ENCODE measurements at regions not wholly inside any gene's neighbourhood (a gene's known extent, or its start where the extent isn't known, plus 50 kb on each side); places are given as distances from the start of the nearest gene placed in this dataset.
A peak's percentile ranks its signal among the peaks of the same experiment; 100 is the strongest.
"Not testable (repeated sequence)": the region's sequence is repeated elsewhere in the genome, so short reads cannot be mapped to it uniquely, and the experiment has no call there.

- Mint-ChIP-seq H3K4me3 (no peak overlapping the region), H3K27me3 (ENCODE audit: low read depth) (peaks cover 5% of the 10 kb centered on the region), H3K9me3 (no peaks in the 10 kb centered on the region), H3K4me1 (ENCODE audit: low read depth) (no peaks in the 10 kb centered on the region), H3K36me3 (ENCODE audit: insufficient read depth) (no peaks in the 10 kb centered on the region)
- no peak for DNase-seq
- no peak for ATAC-seq
These were observed 94.9 kb upstream of the NREP start for GRCh38 chr5:111851631-111852548.

GRCh38 chr5:111848476-111848875, 91.5 kb upstream of the NREP start:
- no peaks in the 10 kb centered on the region for H3K9me3 Mint-ChIP-seq
- H3K4me3 Mint-ChIP-seq: no peak overlapping the region
- DNase-seq (no peak), ATAC-seq (no peak)
- peaks cover 5% of the 10 kb centered on the region for H3K27me3 Mint-ChIP-seq (ENCODE audit: low read depth)
- no peaks in the 10 kb centered on the region for H3K36me3 Mint-ChIP-seq (ENCODE audit: insufficient read depth)
- no peaks in the 10 kb centered on the region for H3K4me1 Mint-ChIP-seq (ENCODE audit: low read depth)

GRCh38 chr5:111847052-111847925, 90.3 kb upstream of the NREP start:
- no peaks in the 10 kb centered on the region for H3K9me3 Mint-ChIP-seq
- H3K4me3 Mint-ChIP-seq: no peak overlapping the region
- no peaks in the 10 kb centered on the region for H3K4me1 Mint-ChIP-seq (ENCODE audit: low read depth)
- H3K27me3 Mint-ChIP-seq (ENCODE audit: low read depth): peaks cover 5% of the 10 kb centered on the region
- no peak for ATAC-seq
- DNase-seq: no peak
- H3K36me3 Mint-ChIP-seq (ENCODE audit: insufficient read depth): no peaks in the 10 kb centered on the region

DNA sequence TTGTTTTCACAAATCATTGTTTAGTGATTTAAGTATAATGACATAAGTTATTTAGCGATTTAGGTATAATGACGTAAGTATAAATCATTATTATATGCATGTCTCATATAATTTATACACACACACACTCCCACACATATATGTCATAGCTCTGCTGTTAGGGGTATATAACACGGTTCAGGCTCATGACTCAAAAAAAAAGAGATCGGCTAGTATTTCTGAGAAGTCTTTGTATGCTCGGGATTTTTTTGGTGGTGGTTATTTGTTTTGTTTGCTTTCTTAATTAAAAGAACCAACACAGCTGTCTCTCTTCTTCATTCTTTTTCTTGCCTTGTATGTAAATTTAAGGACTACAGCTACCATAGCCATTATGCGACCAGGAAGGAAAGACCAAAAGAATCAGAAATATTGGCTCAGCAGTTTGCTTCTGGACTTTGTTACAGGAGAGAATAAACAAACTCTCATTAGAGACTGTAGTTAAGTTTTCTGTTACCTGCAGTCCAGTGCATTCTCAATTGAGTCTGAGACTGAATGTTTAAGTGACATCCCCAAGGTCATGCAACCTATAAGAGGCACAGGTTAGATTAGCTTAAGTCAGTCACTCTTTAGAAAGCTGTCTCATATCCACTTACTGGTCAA, 83.2 kb upstream of the NREP start:
- no peak overlapping the region for H3K4me3 Mint-ChIP-seq
- H3K36me3 Mint-ChIP-seq (ENCODE audit: insufficient read depth): no peaks in the 10 kb centered on the region
- H3K27me3 Mint-ChIP-seq (ENCODE audit: low read depth): peaks cover 4% of the 10 kb centered on the region
- H3K9me3 Mint-ChIP-seq: no peaks in the 10 kb centered on the region
- ATAC-seq (no peak), DNase-seq (no peak)
- H3K4me1 Mint-ChIP-seq (ENCODE audit: low read depth): no peaks in the 10 kb centered on the region

- Mint-ChIP-seq H3K4me1 (ENCODE audit: low read depth) (no peaks in the 10 kb centered on the region), H3K36me3 (ENCODE audit: insufficient read depth) (no peaks in the 10 kb centered on the region), H3K9me3 (no peaks in the 10 kb centered on the region), H3K4me3 (no peak overlapping the region), H3K27me3 (ENCODE audit: low read depth) (peaks cover 4% of the 10 kb centered on the region)
- ATAC-seq: no peak
- no peak for DNase-seq
These were observed 82.4 kb upstream of the NREP start for GRCh38 chr5:111839438-111839837.

- no peaks in the 10 kb centered on the region for H3K9me3 Mint-ChIP-seq
- H3K4me3 Mint-ChIP-seq: no peak overlapping the region
- DNase-seq: no peak
- no peak for ATAC-seq
- H3K36me3 Mint-ChIP-seq (ENCODE audit: insufficient read depth): no peaks in the 10 kb centered on the region
- H3K4me1 Mint-ChIP-seq (ENCODE audit: low read depth): no peaks in the 10 kb centered on the region
- H3K27me3 Mint-ChIP-seq (ENCODE audit: low read depth): peaks cover 4% of the 10 kb centered on the region
These were observed 79.4 kb upstream of the NREP start for GRCh38 chr5:111836426-111836825.

GRCh38 chr5:111834926-111835599, 78.1 kb upstream of the NREP start:
- H3K27me3 Mint-ChIP-seq (ENCODE audit: low read depth): peaks cover 4% of the 10 kb centered on the region
- H3K4me3 Mint-ChIP-seq: no peak overlapping the region
- DNase-seq: no peak
- ATAC-seq: no peak
- no peaks in the 10 kb centered on the region for H3K9me3 Mint-ChIP-seq
- no peaks in the 10 kb centered on the region for H3K36me3 Mint-ChIP-seq (ENCODE audit: insufficient read depth)
- no peaks in the 10 kb centered on the region for H3K4me1 Mint-ChIP-seq (ENCODE audit: low read depth)

GRCh38 chr5:111830333-111830732, 73.3 kb upstream of the NREP start:
- Mint-ChIP-seq H3K9me3 (no peaks in the 10 kb centered on the region), H3K4me3 (no peak overlapping the region), H3K36me3 (ENCODE audit: insufficient read depth) (no peaks in the 10 kb centered on the region), H3K4me1 (ENCODE audit: low read depth) (no peaks in the 10 kb centered on the region), H3K27me3 (ENCODE audit: low read depth) (no peaks in the 10 kb centered on the region)
- ATAC-seq (peak in 1 of 2 donors; percentile 25), DNase-seq (no peak)

DNA sequence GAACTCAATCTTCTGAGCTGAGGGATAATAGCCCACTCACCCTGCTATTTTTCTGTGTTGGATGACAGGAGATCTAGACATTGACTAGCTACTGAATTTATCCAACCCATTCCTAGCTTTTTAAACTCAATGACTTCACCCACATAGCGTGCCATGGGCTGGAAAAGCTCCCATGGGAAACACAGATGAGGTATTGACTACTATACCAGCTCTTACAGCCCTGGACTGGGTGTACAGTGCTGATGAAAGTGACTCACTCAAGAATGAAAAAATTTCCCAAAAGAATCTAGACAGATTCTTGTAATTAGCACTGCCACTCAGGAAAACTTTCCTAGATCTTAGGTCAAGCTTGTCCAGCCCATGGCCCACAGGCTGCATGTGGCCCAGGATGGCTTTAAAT, 72.7 kb upstream of the NREP start:
- Mint-ChIP-seq H3K4me1 (ENCODE audit: low read depth) (no peaks in the 10 kb centered on the region), H3K9me3 (no peaks in the 10 kb centered on the region), H3K27me3 (ENCODE audit: low read depth) (no peaks in the 10 kb centered on the region), H3K36me3 (ENCODE audit: insufficient read depth) (no peaks in the 10 kb centered on the region), H3K4me3 (no peak overlapping the region)
- DNase-seq (no peak), ATAC-seq (no peak)

DNA sequence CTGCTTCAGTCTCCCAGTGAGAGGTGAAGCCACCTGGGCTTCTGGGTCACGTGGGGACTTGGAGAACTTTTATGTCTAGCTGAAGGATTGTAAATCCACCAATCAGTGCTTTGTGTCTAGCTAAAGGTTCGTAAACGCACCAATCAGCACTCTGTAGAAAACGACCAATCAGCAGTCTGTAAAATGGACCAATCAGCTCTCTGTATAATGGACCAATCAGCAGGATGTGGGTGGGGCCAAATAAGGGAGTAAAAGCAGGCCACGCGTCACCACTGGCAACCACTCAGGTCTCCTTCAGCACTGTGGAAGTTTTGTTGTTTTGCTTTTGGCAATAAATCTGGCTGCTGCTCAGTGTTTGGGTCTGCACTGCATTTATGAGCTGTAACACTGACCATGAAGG, 69.1 kb upstream of the NREP start:
- Mint-ChIP-seq H3K4me3 (no peak overlapping the region), H3K4me1 (ENCODE audit: low read depth) (no peaks in the 10 kb centered on the region), H3K36me3 (ENCODE audit: insufficient read depth) (no peaks in the 10 kb centered on the region), H3K27me3 (ENCODE audit: low read depth) (no peaks in the 10 kb centered on the region), H3K9me3 (no peaks in the 10 kb centered on the region)
- ATAC-seq (no peak), DNase-seq (no peak)

DNA sequence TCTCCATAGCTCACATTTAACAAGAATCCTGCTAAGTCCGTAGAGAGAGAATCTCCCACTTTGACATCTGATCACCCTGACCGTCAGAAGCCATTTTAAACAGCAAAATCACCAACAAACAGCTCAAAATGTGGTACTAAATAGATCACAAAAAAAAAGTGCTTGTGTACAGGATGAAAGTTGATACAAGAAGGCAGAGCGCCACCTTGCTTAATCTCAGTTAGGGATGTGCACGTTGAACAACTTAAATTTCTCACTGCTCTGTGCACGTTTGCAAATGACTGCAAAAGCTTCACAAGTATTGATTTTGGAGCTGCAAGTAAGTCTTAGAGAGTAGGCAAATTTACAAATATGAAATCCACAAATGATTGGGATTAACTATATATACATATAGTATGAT, 63.1 kb upstream of the NREP start:
- peaks cover 6% of the 10 kb centered on the region for H3K9me3 Mint-ChIP-seq
- H3K4me3 Mint-ChIP-seq: no peak overlapping the region
- H3K36me3 Mint-ChIP-seq (ENCODE audit: insufficient read depth): no peaks in the 10 kb centered on the region
- DNase-seq (no peak), ATAC-seq (no peak)
- H3K4me1 Mint-ChIP-seq (ENCODE audit: low read depth): no peaks in the 10 kb centered on the region
- no peaks in the 10 kb centered on the region for H3K27me3 Mint-ChIP-seq (ENCODE audit: low read depth)

- not testable (repeated sequence) for H3K27me3 Mint-ChIP-seq (ENCODE audit: low read depth); ATAC-seq; H3K36me3 Mint-ChIP-seq (ENCODE audit: insufficient read depth); H3K4me3 Mint-ChIP-seq; DNase-seq; H3K4me1 Mint-ChIP-seq (ENCODE audit: low read depth); H3K9me3 Mint-ChIP-seq
These were observed 62.0 kb upstream of the NREP start for GRCh38 chr5:111819028-111819427.

- H3K4me1 Mint-ChIP-seq (ENCODE audit: low read depth): no peaks in the 10 kb centered on the region
- H3K9me3 Mint-ChIP-seq: no peaks in the 10 kb centered on the region
- no peaks in the 10 kb centered on the region for H3K27me3 Mint-ChIP-seq (ENCODE audit: low read depth)
- ATAC-seq (no peak), DNase-seq (no peak)
- no peaks in the 10 kb centered on the region for H3K36me3 Mint-ChIP-seq (ENCODE audit: insufficient read depth)
- no peak overlapping the region for H3K4me3 Mint-ChIP-seq
These were observed 56.5 kb upstream of the NREP start for GRCh38 chr5:111813537-111813936.

DNA sequence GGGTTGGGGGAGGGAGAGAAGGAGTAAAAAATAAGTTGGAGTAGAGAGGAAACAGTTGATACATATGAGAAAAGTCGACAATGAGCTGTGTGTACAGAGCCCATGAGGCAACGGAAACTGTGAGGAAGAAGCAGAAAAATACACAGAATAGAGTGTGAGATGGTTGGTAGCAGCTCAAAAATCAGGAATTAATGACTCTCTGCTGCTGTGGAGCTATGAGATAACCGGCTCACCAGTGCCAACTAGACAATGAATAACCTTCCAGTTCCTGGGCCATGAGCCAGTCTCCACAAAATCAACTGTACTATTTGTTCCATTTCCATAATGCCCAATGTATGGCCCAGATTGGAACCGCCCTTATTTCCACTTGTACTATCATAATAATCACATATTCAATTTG, 53.1 kb upstream of the NREP start:
- H3K27me3 Mint-ChIP-seq (ENCODE audit: low read depth): no peaks in the 10 kb centered on the region
- no peaks in the 10 kb centered on the region for H3K36me3 Mint-ChIP-seq (ENCODE audit: insufficient read depth)
- H3K4me3 Mint-ChIP-seq: no peak overlapping the region
- H3K9me3 Mint-ChIP-seq: no peaks in the 10 kb centered on the region
- DNase-seq (no peak), ATAC-seq (no peak)
- H3K4me1 Mint-ChIP-seq (ENCODE audit: low read depth): no peaks in the 10 kb centered on the region

Data from activated T-cell treated with anti-CD3 and anti-CD28 coated beads, Interleukin-2, amount 50 U/mL, for 4 hours (primary cell).